ENCODE measurements at regions not wholly inside any gene's neighbourhood (a gene's known extent, or its start where the extent isn't known, plus 50 kb on each side); places are given as distances from the start of the nearest gene placed in this dataset.

DNA sequence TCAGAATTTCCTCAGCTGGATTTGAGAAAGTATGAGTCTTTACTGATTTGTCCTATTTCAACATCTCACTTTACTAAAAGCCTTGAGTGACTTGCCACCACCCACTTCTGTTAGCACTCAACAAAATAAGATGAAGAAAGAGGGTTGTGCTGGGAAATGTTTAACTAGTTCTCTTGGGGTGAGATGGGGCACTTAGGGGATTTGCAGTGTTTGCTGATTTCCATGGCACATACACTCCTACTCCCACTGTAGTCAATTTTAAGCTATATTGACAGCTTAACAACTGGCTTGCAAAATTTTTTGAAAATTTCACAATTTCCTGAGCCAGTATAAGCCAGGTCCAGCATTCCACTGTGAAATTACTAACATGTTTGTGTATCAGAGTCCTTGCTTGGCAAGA lies 463.1 kb upstream of the ARHGEF26 start:
- ATAC-seq = no peak
- DNase-seq = no peak

DNA sequence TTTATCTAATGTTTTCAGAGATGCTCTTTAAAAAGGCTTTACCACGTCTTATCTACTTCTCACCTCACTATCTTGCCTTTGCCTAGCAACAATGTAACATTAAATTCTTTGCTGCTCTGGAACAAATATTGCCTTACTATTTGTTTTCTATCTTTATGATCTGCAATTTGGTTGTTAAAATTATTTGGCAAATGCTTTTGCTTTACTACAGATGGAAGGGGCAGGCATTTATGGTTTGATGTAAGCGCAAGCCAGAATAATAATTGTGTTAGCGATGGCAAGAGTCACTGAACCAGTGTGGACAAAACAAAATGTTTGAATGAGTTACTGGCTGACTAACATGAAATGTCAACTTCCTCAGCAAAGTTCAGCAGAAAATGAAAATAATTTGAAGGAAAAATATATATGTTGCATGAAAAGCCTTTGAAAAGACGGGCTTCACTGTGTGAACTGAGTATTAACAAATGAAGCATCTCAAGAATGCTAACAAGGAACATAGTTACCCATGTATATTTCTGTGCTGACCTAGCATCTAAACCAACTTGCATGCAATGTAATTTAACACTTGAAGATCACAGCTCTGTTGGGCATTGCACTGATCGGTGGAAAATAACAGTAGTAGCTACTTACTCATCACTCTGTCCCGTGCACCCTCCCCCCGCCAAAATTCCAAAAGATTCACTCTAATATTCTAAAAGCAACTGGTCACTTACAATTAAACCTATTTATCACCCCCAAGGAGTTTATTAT lies 454.0 kb upstream of the ARHGEF26 start:
- DNase-seq = no peak
- ATAC-seq = no peak

DNA sequence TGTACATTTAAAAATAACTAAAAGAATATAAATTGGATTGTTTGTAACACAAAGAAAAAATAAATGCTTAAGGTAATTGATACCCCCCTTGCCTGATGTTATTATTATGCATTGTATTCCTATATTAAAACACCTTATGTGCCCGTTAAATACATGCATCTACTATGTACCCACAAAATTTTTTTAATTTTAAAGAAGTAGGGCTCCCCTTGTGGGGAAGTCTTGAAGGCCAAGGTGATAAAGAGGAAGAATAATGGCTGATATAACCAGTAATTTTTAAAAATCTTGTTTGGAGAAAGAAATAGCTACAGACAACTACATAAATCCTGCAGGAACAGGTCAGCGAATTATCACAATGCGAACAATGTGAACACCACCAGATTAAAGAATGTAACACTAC lies 451.7 kb upstream of the ARHGEF26 start:
- ATAC-seq = no peak
- DNase-seq = no peak

DNA sequence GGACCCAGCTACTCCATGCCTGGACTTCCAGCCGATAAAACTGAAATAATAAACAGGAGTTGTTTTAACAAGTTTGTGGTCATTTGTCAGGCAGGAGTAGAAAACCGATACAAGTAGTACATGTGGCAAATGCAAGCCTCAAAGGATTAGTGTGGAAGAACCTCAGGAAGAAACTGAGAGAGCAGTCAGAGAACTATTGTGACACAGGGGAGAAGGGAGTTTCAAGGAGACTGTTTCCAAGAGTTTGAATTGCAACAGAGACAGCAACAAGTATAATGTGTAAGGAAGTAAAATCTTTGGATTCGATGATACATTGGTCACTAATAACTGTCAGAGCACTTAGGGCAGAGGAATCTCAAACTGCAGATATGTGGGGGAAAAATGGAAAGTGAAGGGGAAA lies 450.6 kb upstream of the ARHGEF26 start:
- no peak for DNase-seq

DNA sequence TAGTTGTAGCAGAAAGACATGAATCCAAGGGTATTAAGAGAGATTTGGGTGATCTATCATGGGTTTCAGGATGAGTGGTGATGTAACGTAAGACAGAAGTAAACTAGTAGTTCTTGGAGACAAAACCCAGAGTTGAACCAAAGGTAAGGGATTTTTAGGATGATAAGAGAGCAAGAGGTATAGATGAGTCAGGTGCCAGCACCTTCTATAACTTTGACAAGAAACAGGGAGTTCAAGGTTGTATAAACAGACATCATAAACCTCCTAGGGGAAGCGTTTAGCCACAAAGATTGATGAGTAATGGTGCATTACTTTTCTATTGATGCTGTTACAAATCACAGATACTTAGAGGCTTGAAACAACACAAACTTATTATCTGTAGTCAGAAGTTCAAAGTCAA lies 447.3 kb upstream of the ARHGEF26 start:
- ATAC-seq = peak; percentile 76

More for the DNA sequence above, 450.6 kb upstream of the ARHGEF26 start:
- ATAC-seq = no peak

DNA sequence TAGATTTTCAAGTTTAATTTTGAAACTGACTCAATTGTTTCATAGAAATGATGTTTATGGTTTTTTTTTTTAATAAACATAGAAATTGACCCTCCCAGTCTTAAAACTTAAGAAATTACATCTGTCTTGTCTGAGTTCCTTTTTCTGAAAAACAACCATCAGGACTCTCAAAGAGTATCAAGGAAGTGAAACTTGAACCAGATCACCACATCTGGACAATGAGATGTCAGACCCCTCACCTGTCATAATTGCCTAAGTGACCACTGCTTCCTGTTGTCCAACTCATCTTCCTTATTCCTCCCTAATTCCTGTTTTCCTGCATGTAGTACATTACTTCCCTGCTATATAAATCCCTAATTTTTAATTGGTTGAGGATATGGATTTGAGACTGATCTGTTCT lies 441.5 kb upstream of the ARHGEF26 start:
- no peak for ATAC-seq

More for the DNA sequence above, 447.3 kb upstream of the ARHGEF26 start:
- no peak for DNase-seq

DNA sequence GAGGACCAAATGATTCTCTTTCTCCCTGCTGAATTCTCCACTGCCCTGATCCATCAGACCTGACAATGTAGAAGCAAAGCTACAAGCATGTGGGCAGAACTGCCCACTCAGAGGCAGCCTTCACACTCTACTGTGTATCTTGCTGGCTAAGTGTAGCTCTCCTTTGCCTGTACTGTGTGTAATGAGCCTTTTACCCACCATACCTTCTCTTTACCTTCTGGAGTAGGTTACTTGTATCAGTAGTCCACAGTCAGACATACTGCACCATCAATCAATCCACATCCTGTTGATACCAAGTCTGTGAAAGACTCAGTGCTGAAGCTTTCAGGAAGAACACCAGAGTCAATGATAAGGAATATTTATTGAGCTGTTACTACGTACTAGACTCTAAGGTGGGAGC lies 440.7 kb upstream of the ARHGEF26 start:
- peak; percentile 36 for ATAC-seq
- DNase-seq = no peak

More for the DNA sequence above, 441.5 kb upstream of the ARHGEF26 start:
- DNase-seq = no peak

DNA sequence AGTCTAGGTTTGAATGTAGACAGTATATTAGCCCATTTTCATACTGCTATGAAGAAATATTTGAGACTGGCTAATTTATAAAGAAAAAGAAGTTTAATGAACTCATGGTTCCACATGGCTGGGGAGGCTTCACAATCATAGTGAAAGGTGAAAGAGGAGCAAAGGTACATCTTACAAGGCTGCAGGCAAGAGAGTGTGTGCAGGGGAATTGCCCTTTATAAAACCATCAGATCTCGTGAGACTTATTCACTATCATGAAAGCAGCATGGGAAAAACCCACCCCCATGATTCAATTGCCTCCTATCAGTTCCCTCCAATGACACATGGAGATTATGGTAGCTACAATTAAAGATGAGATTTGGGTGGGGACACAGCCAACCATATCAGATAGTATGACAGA lies 440.1 kb upstream of the ARHGEF26 start:
- DNase-seq = no peak
- no peak for ATAC-seq

DNA sequence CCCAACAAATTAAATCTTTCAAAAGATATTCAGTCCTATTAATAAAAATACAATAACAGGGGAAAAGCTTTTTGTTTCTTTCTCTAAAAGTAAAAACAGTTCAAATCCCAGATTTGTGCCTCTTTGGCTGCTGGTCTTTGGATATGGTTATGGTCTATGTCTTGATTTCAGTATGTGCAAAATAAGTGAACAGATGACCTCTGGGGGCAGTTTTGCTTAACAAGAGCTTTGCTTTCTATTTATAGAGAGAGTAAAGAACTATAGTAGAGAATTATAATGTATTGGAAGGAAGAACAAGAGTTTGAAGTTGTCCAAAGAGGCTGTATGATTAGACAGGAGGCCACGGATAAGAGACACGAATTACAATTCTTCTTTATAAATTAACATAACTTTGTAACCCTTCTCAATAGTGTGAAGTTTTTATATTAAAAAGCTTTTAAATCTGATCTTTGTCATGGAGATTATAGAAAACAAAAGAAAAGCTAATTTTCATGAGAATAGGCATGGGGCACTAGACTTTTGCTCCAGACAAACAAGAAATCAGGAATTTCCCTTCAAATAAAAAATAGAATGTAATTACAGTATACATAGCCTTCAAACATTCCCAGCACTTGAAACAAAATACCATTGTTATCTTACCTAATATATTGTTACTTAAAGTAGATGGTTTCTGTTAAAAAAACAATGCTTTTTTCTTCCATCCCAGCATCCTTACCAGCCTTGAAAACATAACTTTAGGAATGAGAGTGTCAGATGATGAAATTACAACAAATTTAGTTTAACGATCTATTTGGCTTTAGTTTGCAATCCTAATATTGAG lies 432.7 kb upstream of the ARHGEF26 start:
- ATAC-seq = no peak

DNA sequence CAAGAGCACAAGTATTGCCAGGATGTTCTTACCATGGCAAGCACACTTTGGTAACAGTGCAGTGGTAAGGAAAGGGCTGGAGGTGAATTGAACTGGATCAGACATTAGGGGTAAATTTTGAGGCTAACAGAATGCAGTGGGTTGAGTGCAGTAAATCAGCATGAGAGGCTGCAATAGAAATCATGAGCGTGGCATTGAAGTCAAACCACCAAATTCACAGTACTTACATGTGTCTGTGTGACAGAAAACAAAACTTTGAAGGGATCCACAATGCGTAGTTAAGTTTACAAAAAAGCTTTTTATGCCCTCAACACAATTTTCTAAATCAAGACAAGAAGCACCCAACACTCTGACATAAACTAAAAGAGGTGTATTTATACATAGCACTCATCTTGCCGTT lies 428.0 kb upstream of the ARHGEF26 start:
- no peak for DNase-seq
- no peak for ATAC-seq

More for the DNA sequence above, 432.7 kb upstream of the ARHGEF26 start:
- no peak for DNase-seq

DNA sequence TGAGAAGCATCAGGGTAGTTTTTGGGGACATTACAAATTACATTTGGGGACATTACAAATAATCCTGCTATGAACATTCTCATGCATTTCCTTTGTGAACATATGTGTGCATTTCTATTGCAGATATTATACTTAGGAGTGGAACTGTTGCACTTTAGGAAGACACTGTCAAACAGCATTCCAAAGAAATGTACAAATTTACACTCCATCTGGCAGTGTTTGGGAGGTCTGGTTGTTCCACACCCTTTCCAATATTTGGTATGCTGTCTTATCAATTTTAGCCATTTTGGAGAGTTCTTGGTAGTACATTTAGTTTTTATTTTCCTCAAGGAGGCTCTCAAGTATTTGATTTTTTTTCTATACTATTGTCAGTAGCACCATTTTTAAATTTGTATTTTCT lies 419.1 kb upstream of the ARHGEF26 start:
- DNase-seq (no peak), ATAC-seq (no peak)

DNA sequence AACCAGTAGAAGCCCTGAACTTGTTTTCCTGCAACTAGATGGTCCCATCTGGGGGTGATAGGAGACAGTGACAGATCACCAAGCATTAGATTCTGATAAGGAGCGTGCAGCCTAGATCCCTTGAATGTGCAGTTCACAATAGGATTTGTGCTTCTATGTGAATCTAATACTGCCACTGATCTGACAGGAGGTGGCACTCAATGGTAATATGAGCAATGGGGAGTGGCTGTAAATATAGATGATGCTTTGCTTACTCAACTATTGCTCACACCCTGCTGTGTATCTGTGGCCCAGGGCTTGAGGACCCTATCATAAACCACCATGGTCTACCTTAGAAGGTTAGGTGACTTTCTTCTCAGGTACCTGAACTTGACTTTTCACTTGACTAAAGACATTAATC lies 417.1 kb upstream of the ARHGEF26 start:
- ATAC-seq = no peak
- no peak for DNase-seq

DNA sequence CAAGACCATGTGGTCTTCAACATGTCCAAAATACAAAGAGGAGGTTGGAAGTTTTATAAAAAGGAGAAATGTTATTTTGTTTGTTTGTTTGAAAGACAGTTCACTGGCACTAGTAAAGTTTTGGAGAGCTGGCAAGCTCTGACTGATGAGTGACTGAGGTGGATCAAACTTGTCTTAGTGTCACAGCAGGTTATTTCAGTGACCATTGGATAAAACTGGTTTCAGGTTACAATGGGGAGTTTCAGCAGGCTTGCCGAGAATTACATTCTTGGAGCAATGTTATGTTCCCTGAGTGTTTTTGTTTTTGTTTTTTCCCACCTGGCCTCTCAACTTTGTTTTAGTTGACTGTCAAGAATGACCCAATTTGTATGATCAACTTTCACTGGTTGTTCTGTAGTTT lies 414.5 kb upstream of the ARHGEF26 start:
- no peak for DNase-seq
- ATAC-seq = no peak

DNA sequence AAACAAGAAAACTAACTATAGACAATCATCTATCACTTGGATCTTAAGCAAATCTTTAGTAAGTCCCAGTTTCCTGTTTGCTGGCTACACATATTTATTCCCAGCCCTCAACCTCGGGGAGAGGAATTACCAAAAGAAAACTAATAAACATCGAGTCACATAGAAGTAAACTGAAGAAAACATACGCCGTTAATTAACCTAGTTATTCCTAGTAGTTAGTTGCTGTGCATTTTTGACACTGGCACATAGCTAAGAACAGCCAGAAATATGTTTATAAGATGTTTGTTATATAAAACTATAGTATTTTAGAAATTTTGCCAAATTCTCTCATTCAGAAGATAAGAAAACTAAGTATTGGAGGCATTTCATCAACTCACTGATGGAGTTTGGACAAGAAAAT lies 407.2 kb upstream of the ARHGEF26 start:
- ATAC-seq (no peak), DNase-seq (no peak)

DNA sequence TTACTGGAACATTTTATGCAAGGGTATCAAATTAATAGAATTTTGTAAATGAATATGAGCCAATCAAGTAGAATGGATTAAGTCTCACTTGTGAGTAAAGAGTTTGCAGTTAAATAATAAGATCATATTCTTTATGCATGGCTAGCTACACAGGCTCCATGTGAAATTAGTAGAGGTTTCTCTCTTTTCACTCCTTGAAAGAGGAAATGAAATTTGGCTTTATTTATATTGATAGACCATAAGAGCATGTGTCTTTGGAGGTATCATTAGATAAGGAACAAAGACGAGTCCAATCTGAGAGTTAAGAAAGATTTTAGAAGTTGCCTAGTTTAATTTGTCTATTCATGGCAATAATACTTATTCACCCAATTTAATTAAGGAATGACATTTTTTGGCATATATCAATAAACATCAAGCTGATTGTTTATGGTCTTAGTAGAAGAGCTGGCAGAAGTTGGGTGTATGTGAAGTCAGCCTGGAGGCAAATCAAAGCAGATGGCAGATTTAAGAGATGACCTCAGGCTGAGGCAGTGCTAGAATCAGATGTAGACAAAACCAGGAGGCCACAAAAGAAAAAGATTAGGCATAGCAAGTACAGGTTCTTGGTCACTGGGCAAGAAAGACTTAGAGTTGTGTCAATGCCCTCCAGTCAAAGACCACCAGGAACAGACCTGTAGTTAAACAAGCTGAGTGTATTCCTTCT lies 406.5 kb upstream of the ARHGEF26 start:
- DNase-seq (no peak), ATAC-seq (no peak)

DNA sequence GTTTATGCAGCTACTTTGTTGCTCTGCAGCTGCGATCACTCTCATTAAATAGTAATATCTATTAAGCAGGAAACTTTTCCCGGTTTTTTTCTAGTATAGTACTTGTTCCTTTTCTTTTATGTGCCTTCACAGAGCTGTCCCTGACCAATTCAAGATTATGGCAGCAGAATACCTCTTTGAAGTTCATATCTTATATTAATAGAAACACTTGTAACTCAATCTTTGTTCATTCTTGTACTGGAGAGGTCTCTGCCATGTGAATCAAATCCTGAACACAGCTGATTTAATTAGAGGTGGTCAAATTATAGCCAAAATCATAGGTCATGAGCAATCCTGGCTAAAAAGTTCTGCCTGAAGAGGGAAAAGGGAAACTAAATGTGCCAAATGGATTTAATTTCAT lies 399.0 kb upstream of the ARHGEF26 start:
- ATAC-seq = no peak
- no peak for DNase-seq

DNA sequence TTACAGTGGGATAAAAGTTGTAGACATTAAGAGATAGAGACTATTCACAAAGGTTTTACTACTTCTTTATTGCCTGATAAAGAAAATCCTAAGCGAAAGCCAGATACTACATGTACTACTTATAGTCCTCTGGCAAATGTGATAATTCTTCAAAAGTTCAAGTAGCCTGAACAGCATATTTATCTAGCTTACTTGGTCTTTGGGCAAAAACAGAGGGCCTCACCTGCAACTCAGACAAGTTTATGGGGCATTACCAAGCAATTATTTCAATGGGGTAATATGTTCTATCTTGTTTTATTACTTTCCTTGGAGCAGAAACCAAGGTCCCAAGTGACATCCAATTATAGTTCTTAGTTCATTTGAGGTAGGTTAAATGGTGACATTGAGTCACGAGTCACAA lies 390.1 kb upstream of the ARHGEF26 start:
- DNase-seq (no peak), ATAC-seq (no peak)

DNA sequence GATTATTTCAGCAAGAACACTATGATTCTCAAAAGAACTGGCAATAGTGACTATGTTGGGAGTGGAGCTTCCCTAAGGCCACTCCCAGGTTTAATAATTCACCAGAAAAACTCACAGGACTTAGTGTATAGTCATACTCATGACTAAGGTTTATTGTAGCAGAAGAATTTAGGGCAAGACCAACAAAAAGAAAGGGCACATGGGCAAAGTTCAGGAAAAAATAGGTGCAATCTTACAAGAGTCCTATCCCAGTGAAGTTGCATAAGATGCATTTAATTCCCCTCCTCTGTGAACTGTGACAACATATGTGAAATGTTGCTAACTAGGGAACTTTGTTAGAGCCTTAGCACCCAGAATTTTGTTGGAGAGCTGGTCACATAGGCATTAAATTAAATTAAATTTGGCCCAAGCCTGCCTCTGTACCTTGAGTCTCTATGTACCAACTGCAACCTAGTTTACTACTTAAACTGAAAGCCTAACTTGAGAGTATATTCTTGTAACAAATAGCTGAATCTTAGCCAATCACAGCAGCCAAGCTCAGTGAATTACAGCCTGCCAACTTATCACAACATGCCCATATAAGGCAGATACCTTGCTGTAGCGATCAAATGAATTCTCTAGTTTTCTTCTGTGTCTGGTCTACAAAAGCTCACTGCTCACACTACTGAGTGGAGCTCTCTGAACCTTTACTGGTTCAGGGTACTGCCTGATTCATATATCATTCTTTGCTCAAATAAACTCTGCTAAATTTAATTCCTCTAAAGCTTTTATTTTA lies 386.2 kb upstream of the ARHGEF26 start:
- ATAC-seq (no peak), DNase-seq (no peak)

DNA sequence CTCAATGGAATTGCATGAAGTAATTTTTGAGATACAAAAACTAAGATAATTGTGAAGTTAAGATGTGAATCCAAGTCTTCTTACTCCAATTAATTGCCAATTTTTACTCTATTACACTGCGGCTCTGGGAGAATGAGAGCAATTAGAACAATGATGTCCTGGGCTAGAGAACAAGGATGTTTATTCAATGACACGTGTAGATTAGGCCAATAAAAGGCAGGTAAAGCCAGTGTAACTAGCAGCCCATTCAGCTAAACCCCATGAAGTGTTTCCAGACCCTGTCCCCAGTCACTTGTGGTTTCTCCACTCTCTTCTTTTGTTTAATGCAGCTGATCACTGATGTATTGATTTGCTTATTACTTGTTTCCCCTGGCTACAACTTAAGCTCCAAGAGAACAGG lies 381.1 kb upstream of the ARHGEF26 start:
- no peak for DNase-seq
- ATAC-seq = no peak

DNA sequence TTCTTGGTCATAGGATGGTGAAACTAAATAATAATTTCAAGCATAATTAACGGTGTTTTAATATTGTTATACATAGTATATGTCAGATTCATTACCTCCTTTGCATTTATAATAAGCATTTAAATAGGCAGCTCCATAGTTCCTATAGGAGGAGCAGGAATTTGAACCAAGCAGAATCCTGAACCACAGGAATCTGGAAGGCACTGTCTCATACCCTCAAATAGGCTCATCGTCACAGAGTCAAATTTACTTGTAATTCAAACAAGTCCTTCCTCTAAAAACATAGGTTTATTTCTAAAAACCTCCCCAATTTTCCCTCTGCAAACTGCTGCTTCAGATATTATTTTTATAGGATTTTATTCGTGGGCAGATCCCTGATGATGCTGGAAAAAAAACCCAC lies 376.3 kb upstream of the ARHGEF26 start:
- ATAC-seq = no peak
- DNase-seq = no peak

DNA sequence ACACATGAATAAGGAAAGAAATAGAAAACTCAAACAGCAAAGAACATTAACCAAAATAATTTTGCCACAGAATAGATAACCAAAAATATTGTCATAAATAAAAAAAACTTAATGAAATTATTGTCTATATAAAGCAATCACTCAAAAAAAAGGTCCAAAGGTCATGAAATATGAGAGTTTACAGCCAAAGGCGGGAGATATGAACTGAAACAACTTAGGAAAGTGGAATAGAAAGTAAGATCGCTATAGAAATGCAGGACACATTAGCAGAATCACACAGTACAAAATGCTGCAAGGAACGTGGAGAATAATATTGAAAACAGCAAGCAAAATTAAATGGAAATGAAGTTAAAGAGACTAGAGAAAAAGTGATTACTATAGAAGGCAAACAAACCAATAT lies 375.0 kb upstream of the ARHGEF26 start:
- no peak for ATAC-seq
- no peak for DNase-seq

DNA sequence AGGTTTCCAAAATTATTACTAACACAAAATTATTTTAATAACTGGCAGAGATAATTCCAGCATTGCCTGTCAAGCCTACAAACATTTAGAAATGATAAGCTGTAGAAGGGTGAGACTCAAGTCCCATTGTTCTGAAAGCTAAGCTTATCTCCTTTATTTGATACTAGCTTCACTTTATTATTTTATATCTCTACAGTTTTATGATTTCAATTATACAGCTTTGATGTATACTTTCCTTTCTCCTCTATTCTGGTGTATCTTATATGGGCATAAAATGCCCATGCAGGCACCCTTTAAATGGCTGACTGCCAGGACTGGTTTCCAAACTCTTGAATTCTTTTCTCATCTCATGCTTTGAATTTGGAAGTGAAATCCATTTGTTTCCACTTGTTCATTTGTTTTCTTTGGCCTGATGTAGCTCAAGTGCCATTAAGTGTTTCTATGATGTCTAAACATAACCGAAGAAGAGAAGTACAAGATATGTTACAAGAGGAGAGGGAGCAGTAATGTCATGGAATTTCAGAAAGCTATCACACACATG lies 372.1 kb upstream of the ARHGEF26 start:
- no peak for ATAC-seq
- no peak for DNase-seq

Data from stimulated activated naive CD8-positive, alpha-beta T cell treated with anti-CD3 and anti-CD28 coated beads, Interleukin-15, Interleukin-2, amounts not matched to agents 100 U/mL and 50 U/mL, for 24 hours (primary cell).